ENCODE measurements at regions not wholly inside any gene's neighbourhood (a gene's known extent, or its start where the extent isn't known, plus 50 kb on each side); places are given as distances from the start of the nearest gene placed in this dataset.

DNA sequence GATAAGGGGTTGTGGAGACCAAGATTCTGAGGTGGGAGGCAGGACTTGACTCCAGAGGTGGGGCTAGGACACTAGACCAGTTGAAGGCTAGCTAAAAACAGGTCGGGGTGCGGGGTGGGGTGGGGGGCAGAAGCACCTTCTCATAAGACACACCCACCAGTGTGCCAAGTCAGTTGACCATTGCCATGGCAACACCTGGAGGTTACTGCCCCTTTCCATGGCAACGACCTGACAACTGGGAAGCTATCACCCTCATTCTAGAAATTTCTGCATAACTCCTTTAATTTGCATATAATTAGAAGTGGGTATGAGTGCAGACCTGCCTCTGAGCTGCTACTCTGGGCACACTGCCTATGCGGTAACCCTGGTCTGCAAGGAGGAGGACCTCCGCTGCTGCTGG lies 53.9 kb upstream of the ALOX12 start:
- no peak for DNase-seq

DNA sequence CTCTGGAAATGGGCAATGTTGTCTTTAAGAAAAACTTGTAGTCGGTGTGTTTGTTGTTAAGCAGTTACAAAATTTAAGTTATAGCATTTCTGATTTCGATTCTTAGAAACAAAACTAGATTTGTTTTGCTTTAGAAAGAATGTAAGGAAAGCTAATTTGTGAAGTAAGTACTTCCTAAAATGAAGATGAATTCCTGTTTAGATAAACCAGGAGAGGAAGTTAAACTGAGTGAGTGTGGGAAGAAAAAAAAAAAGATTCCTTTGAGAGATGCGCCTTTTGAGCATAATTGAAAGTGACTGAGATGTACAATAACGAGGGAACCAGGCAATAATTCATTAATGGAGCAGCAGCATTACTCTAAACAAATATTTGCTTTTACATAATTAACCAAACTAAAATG lies 52.4 kb upstream of the ALOX12 start:
- no peak for DNase-seq

All from right forelimb (tissue), 1 donor.